Testis (tissue), 2 donors: ENCODE measurements at regions not wholly inside any gene's neighbourhood (a gene's known extent, or its start where the extent isn't known, plus 50 kb on each side); places are given as distances from the start of the nearest gene placed in this dataset.

Experiments used
- DNase-seq: peaks from one replicate; pipeline ENCODE4 v3.0.0-alpha.2; 2019
- H3K27ac ChIP-seq, 2 donors: fragments of 200-600 bp; sonication (generic); one replicate each; pipeline ENCODE4 v1.5.1; 2019
- H3K27me3 ChIP-seq: fragments of 200-600 bp; sonication (generic); one replicate; pipeline ENCODE4 v1.5.1; 2019
- H3K36me3 ChIP-seq: fragments of 200-600 bp; sonication (generic); one replicate; pipeline ENCODE4 v1.5.1; 2017; ENCODE audit warnings: low read depth; ENCODE audit errors: missing control alignments
- H3K4me1 ChIP-seq: fragments of 200-600 bp; sonication (generic); one replicate; pipeline ENCODE4 v1.5.1; 2019
- H3K4me3 ChIP-seq, 2 donors: fragments of 200-600 bp; sonication (generic); one replicate each; pipeline ENCODE4 v1.5.1; 2017 to 2019
- H3K9me3 ChIP-seq: fragments of 200-600 bp; sonication (generic); one replicate; pipeline ENCODE4 v1.5.1; 2017
- CTCF ChIP-seq, 3 experiments: fragments of 450-650 bp in 2 of 3; fragments of 200-600 bp in 1 of 3; sonication (generic) in 1 of 3; IDR thresholded peaks; one replicate each; pipeline ENCODE4 v1.5.1; 2016 to 2019; ENCODE audit warnings: antibody characterized with exemption in 3 of 3, mild to moderate bottlenecking in 2 of 3, moderate library complexity in 1 of 3
- POLR2A ChIP-seq: fragments of 450-650 bp; IDR thresholded peaks from one replicate; pipeline ENCODE4 v1.6.1; 2017; ENCODE audit warnings: antibody characterized with exemption, mild to moderate bottlenecking, moderate library complexity
- WGBS, 2 donors: methylation state at CpG; one replicate each; pipeline ENCODE4 v1.1.5; 2018; 5-methylcytosine and 5-hydroxymethylcytosine counted together
- intact Hi-C: fragments of 100-400 bp; cut with DNase I; formaldehyde crosslinking; loops from one replicate; pipeline ENCODE4 v1.15.1; 2023; ENCODE audit warnings: low total_unique reads

- no peak for DNase-seq
- Histone ChIP-seq H3K4me3 (no peak overlapping the region), H3K9me3 (no peaks in the 10 kb centered on the region), H3K27me3 (no peaks in the 10 kb centered on the region), H3K4me1 (peaks cover 3% of the 10 kb centered on the region), H3K27ac (no peak overlapping the region), H3K36me3 (no peaks in the 10 kb centered on the region)
- TF ChIP-seq POLR2A (no peak), CTCF (IDR thresholded peaks at IDR 0.05) (no peak)
- intact Hi-C loops = no loop called here
- 61 to 71% methylated on average over 14 of the region's 14 CpGs for WGBS, 2 donors
These were observed 151.0 kb upstream of the MSX2 start for GRCh38 chr5:174573221-174573994.

- TF ChIP-seq POLR2A = no peak
- intact Hi-C loops = no loop called here
- H3K4me1 ChIP-seq = peaks cover 3% of the 10 kb centered on the region
- no peak overlapping the region for H3K27ac ChIP-seq
- DNase-seq = no peak
- no peaks in the 10 kb centered on the region for H3K36me3 ChIP-seq
- H3K4me3 ChIP-seq = no peak overlapping the region
- H3K9me3 ChIP-seq = no peaks in the 10 kb centered on the region
- WGBS, 2 donors = 84 to 85% methylated on average over 2 of the region's 2 CpGs
- no peaks in the 10 kb centered on the region for H3K27me3 ChIP-seq
These were observed 149.3 kb upstream of the MSX2 start for GRCh38 chr5:174575043-174575442.

- 96% methylated on average over 6 of the region's 6 CpGs for WGBS, 2 donors
- H3K27ac ChIP-seq = no peak overlapping the region
- intact Hi-C loops = no loop called here
- TF ChIP-seq CTCF (IDR thresholded peaks at IDR 0.05) = no peak
- H3K9me3 ChIP-seq = no peaks in the 10 kb centered on the region
- peaks cover 3% of the 10 kb centered on the region for H3K4me1 ChIP-seq
- no peak overlapping the region for H3K4me3 ChIP-seq
- H3K27me3 ChIP-seq = no peaks in the 10 kb centered on the region
- no peak for DNase-seq
- H3K36me3 ChIP-seq = no peaks in the 10 kb centered on the region
These were observed 148.3 kb upstream of the MSX2 start for GRCh38 chr5:174576042-174576441.

GRCh38 chr5:174581479-174581878 lies 142.9 kb upstream of the MSX2 start:
- intact Hi-C loops = no loop called here
- no peaks in the 10 kb centered on the region for H3K9me3 ChIP-seq
- H3K4me3 ChIP-seq = no peak overlapping the region
- no peaks in the 10 kb centered on the region for H3K36me3 ChIP-seq
- DNase-seq = peak; percentile 60
- no peak overlapping the region for H3K27ac ChIP-seq
- 23 to 33% methylated on average over 5 of the region's 5 CpGs for WGBS, 2 donors
- no peaks in the 10 kb centered on the region for H3K27me3 ChIP-seq
- no peaks in the 10 kb centered on the region for H3K4me1 ChIP-seq
- TF ChIP-seq CTCF (IDR thresholded peaks at IDR 0.05) (peak in 2 of 3 experiments; percentile 5 to 19), POLR2A (no peak)

- 72% methylated on average over 4 of the region's 4 CpGs for WGBS, 2 donors
- no peaks in the 10 kb centered on the region for H3K4me1 ChIP-seq
- no peak for DNase-seq
These were observed 142.5 kb upstream of the MSX2 start for GRCh38 chr5:174581894-174582293.

More at GRCh38 chr5:174581894-174582293, 142.5 kb upstream of the MSX2 start:
- H3K27me3 ChIP-seq = no peaks in the 10 kb centered on the region
- no peak overlapping the region for H3K27ac ChIP-seq
- intact Hi-C loops = no loop called here
- no peak overlapping the region for H3K4me3 ChIP-seq
- H3K36me3 ChIP-seq = no peaks in the 10 kb centered on the region
- H3K9me3 ChIP-seq = no peaks in the 10 kb centered on the region
- TF ChIP-seq CTCF (IDR thresholded peaks at IDR 0.05) (no peak), POLR2A (no peak)
